Neural progenitor cell (in vitro differentiated cells): ENCODE measurements at regions not wholly inside any gene's neighbourhood (a gene's known extent, or its start where the extent isn't known, plus 50 kb on each side); places are given as distances from the start of the nearest gene placed in this dataset.

Experiments used
- DNase-seq: peaks from one replicate; pipeline ENCODE4 v3.0.0-alpha.2; 2016; ENCODE audit warnings: low spot score
- H2AFZ ChIP-seq: fragments of 200-600 bp; sonication (generic); replicated peaks from 2 replicates; pipeline ENCODE4 v1.6.1; 2016; ENCODE audit warnings: antibody characterized with exemption
- H3F3A ChIP-seq: fragments of 200-600 bp; sonication (generic); 2 replicates; pipeline ENCODE4 v1.6.1; 2016; ENCODE audit warnings: antibody characterized with exemption, low read depth
- H3K27ac ChIP-seq: fragments of 200-600 bp; sonication (generic); 2 replicates; pipeline ENCODE4 v1.5.1; 2016; ENCODE audit warnings: mild to moderate bottlenecking
- H3K27me3 ChIP-seq: fragments of 200-600 bp; sonication (generic); 2 replicates; pipeline ENCODE4 v1.6.1; 2016; ENCODE audit warnings: mild to moderate bottlenecking, moderate library complexity
- H3K36me3 ChIP-seq: fragments of 200-600 bp; sonication (generic); 2 replicates; pipeline ENCODE4 v1.5.1; 2016
- H3K4me1 ChIP-seq: fragments of 200-600 bp; sonication (generic); 2 replicates; pipeline ENCODE4 v1.6.1; 2016; ENCODE audit warnings: mixed run types
- H3K4me2 ChIP-seq: fragments of 200-600 bp; sonication (generic); 2 replicates; pipeline ENCODE4 v1.6.1; 2016
- H3K4me3 ChIP-seq: fragments of 200-600 bp; sonication (generic); 2 replicates; pipeline ENCODE4 v1.5.1; 2016
- H3K79me2 ChIP-seq: fragments of 200-600 bp; sonication (generic); 2 replicates; pipeline ENCODE4 v1.6.1; 2016; ENCODE audit warnings: low read depth
- H3K9ac ChIP-seq: fragments of 200-600 bp; sonication (generic); 2 replicates; pipeline ENCODE4 v1.6.1; 2016
- H3K9me3 ChIP-seq: fragments of 200-600 bp; sonication (generic); 2 replicates; pipeline ENCODE4 v1.5.1; 2016; ENCODE audit warnings: low read depth
- H4K20me1 ChIP-seq: fragments of 200-600 bp; sonication (generic); 2 replicates; pipeline ENCODE4 v1.6.1; 2016; ENCODE audit warnings: low read depth
- H3K27ac Mint-ChIP-seq: 3 replicates; pipeline ENCODE4 v1.8.0; 2021; ENCODE audit warnings: mixed read lengths
- H3K27me3 Mint-ChIP-seq: 2 replicates; pipeline ENCODE4 v1.8.0; 2022; ENCODE audit warnings: low read depth, mild to moderate bottlenecking, inconsistent platforms, moderate library complexity, mixed read lengths; ENCODE audit not compliant: insufficient read depth
- H3K36me3 Mint-ChIP-seq: 3 replicates; pipeline ENCODE4 v1.8.0; 2021; ENCODE audit warnings: mixed read lengths
- H3K4me1 Mint-ChIP-seq: 3 replicates; pipeline ENCODE4 v1.8.0; 2021; ENCODE audit warnings: mixed read lengths
- H3K4me3 Mint-ChIP-seq: 3 replicates; pipeline ENCODE4 v1.8.0; 2021; ENCODE audit warnings: mild to moderate bottlenecking, moderate library complexity, mixed read lengths
- H3K9me3 Mint-ChIP-seq: 3 replicates; pipeline ENCODE4 v1.8.0; 2020; ENCODE audit warnings: mixed read lengths
- EZH2 ChIP-seq: fragments of 200-600 bp; sonication (generic); IDR thresholded peaks from 2 replicates; pipeline ENCODE4 v1.6.1; 2017; ENCODE audit warnings: antibody characterized with exemption, mild to moderate bottlenecking, moderate library complexity
- EZH2phosphoT487 ChIP-seq: fragments of 200-600 bp; sonication (generic); IDR thresholded peaks from 2 replicates; pipeline ENCODE4 v1.6.1; 2017; ENCODE audit warnings: antibody characterized with exemption
- TF ChIP-seq, protein P1 (sequence below): fragments of 200-600 bp; sonication (generic); IDR thresholded peaks from 2 replicates; pipeline ENCODE4 v1.5.1; 2017; ENCODE audit warnings: antibody characterized with exemption, mild to moderate bottlenecking

- TF ChIP-seq, protein P1, sequence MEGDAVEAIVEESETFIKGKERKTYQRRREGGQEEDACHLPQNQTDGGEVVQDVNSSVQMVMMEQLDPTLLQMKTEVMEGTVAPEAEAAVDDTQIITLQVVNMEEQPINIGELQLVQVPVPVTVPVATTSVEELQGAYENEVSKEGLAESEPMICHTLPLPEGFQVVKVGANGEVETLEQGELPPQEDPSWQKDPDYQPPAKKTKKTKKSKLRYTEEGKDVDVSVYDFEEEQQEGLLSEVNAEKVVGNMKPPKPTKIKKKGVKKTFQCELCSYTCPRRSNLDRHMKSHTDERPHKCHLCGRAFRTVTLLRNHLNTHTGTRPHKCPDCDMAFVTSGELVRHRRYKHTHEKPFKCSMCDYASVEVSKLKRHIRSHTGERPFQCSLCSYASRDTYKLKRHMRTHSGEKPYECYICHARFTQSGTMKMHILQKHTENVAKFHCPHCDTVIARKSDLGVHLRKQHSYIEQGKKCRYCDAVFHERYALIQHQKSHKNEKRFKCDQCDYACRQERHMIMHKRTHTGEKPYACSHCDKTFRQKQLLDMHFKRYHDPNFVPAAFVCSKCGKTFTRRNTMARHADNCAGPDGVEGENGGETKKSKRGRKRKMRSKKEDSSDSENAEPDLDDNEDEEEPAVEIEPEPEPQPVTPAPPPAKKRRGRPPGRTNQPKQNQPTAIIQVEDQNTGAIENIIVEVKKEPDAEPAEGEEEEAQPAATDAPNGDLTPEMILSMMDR = no peak
- TF ChIP-seq EZH2phosphoT487 (no peak), EZH2 (no peak)
- peaks cover 19% of the 10 kb centered on the region for H3K9me3 Mint-ChIP-seq
- no peaks in the 10 kb centered on the region for H3F3A ChIP-seq
These were observed 164.0 kb downstream of the NUAK1 start for GRCh38 chr12:105974738-105975137.

DNA sequence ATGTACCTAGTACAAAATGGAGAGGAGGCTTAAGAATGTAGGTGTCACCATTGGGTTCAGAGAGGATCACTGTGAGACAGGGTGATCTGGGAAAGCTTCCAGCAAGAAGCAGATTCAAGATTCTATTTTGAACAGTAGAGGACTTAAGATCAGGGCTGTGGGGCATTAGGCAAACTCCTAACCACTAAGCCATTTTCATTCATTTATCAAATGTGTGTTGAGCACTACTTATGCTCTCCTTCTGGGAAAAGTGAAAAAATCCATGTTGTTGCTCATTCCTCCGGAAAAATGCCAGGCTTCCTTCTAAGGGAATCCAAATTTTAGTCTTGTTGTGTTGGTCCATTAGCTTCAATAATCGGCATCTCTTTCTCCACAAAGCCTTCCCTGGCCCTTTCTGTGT lies 163.4 kb downstream of the NUAK1 start:
- peaks cover 9% of the 10 kb centered on the region for H3K27me3 Mint-ChIP-seq

More at GRCh38 chr12:105974738-105975137, 164.0 kb downstream of the NUAK1 start:
- Mint-ChIP-seq H3K4me3 (no peak overlapping the region), H3K27me3 (peaks cover 9% of the 10 kb centered on the region), H3K4me1 (peaks cover 32% of the 10 kb centered on the region), H3K27ac (no peak overlapping the region), H3K36me3 (no peaks in the 10 kb centered on the region)
- H3K4me3 ChIP-seq = no peak overlapping the region
- no peak overlapping the region for H3K27ac ChIP-seq
- H3K36me3 ChIP-seq = no peaks in the 10 kb centered on the region
- no peak overlapping the region for H2AFZ ChIP-seq
- no peak overlapping the region for H3K4me2 ChIP-seq
- no peaks in the 10 kb centered on the region for H4K20me1 ChIP-seq
- H3K9ac ChIP-seq = no peak overlapping the region
- no peaks in the 10 kb centered on the region for H3K9me3 ChIP-seq
- H3K27me3 ChIP-seq = no peaks in the 10 kb centered on the region
- no peaks in the 10 kb centered on the region for H3K4me1 ChIP-seq
- H3K79me2 ChIP-seq = no peaks in the 10 kb centered on the region
- no peak for DNase-seq

GRCh38 chr12:105977236-105977635 lies 161.5 kb downstream of the NUAK1 start:
- Histone ChIP-seq H3F3A (no peaks in the 10 kb centered on the region), H3K36me3 (no peaks in the 10 kb centered on the region), H3K27me3 (no peaks in the 10 kb centered on the region), H3K4me1 (no peaks in the 10 kb centered on the region), H3K27ac (no peak overlapping the region), H4K20me1 (no peaks in the 10 kb centered on the region), H3K4me2 (no peak overlapping the region), H3K9me3 (no peaks in the 10 kb centered on the region), H3K79me2 (no peaks in the 10 kb centered on the region), H3K4me3 (no peak overlapping the region), H2AFZ (no peak overlapping the region), H3K9ac (no peak overlapping the region)
- no peak for TF ChIP-seq EZH2
- TF ChIP-seq, protein P1 = no peak
- Mint-ChIP-seq H3K27ac (no peak overlapping the region), H3K9me3 (peaks cover 15% of the 10 kb centered on the region), H3K27me3 (peaks cover 6% of the 10 kb centered on the region), H3K4me3 (no peak overlapping the region), H3K36me3 (no peaks in the 10 kb centered on the region), H3K4me1 (peaks cover 53% of the 10 kb centered on the region)
- DNase-seq = no peak

More for the DNA sequence above, 163.4 kb downstream of the NUAK1 start:
- H3F3A ChIP-seq = no peaks in the 10 kb centered on the region
- no peaks in the 10 kb centered on the region for H3K27me3 ChIP-seq
- no peak overlapping the region for H3K4me3 ChIP-seq
- H2AFZ ChIP-seq = no peak overlapping the region
- no peaks in the 10 kb centered on the region for H3K9me3 ChIP-seq
- H3K79me2 ChIP-seq = no peaks in the 10 kb centered on the region
- Mint-ChIP-seq H3K4me1 (peaks cover 37% of the 10 kb centered on the region), H3K27ac (peak overlapping the region; percentile 14), H3K4me3 (no peak overlapping the region), H3K36me3 (no peaks in the 10 kb centered on the region), H3K9me3 (peaks cover 19% of the 10 kb centered on the region)
- no peaks in the 10 kb centered on the region for H4K20me1 ChIP-seq
- TF ChIP-seq EZH2 = no peak
- TF ChIP-seq EZH2phosphoT487 = no peak
- TF ChIP-seq, protein P1 = no peak
- no peaks in the 10 kb centered on the region for H3K4me1 ChIP-seq
- no peak overlapping the region for H3K4me2 ChIP-seq
- H3K9ac ChIP-seq = no peak overlapping the region
- no peak for DNase-seq
- no peaks in the 10 kb centered on the region for H3K36me3 ChIP-seq
- no peak overlapping the region for H3K27ac ChIP-seq
